Glomerular visceral epithelial cell (primary cell): ENCODE measurements at regions not wholly inside any gene's neighbourhood (a gene's known extent, or its start where the extent isn't known, plus 50 kb on each side); places are given as distances from the start of the nearest gene placed in this dataset.
A peak's percentile ranks its signal among the peaks of the same experiment; 100 is the strongest.

Experiments
- DNase-seq: peaks from one replicate; pipeline ENCODE4 v3.0.0-alpha.2; 2016; ENCODE audit errors: extremely low spot score

GRCh38 chr2:64769392-64770044 lies 115.8 kb upstream of the SERTAD2 start:
- DNase-seq: no peak

- DNase-seq: no peak
These were observed 116.5 kb upstream of the SERTAD2 start for GRCh38 chr2:64770137-64770780.

GRCh38 chr2:64770781-64771334 lies 117.1 kb upstream of the SERTAD2 start:
- DNase-seq: peak; percentile 84

- no peak for DNase-seq
These were observed 118.0 kb upstream of the SERTAD2 start for GRCh38 chr2:64771737-64772136.

GRCh38 chr2:64773461-64774118 lies 119.9 kb upstream of the SERTAD2 start:
- no peak for DNase-seq

GRCh38 chr2:64777841-64778240 lies 124.1 kb upstream of the SERTAD2 start:
- DNase-seq: no peak

GRCh38 chr2:64779117-64779690 lies 125.5 kb upstream of the SERTAD2 start:
- peak; percentile 88 for DNase-seq

- DNase-seq: no peak
These were observed 126.3 kb upstream of the SERTAD2 start for GRCh38 chr2:64780041-64780440.

- no peak for DNase-seq
These were observed 128.1 kb upstream of the SERTAD2 start for GRCh38 chr2:64781711-64782390.

- DNase-seq: no peak
These were observed 130.7 kb upstream of the SERTAD2 start for GRCh38 chr2:64784168-64785061.

GRCh38 chr2:64785245-64785644 lies 131.5 kb upstream of the SERTAD2 start:
- no peak for DNase-seq

- no peak for DNase-seq
These were observed 132.8 kb upstream of the SERTAD2 start for GRCh38 chr2:64786343-64787018.

- DNase-seq: no peak
These were observed 133.3 kb upstream of the SERTAD2 start for GRCh38 chr2:64787019-64787365.

- no peak for DNase-seq
These were observed 134.0 kb upstream of the SERTAD2 start for GRCh38 chr2:64787698-64788097.

- no peak for DNase-seq
These were observed 136.0 kb upstream of the SERTAD2 start for GRCh38 chr2:64789466-64790320.

GRCh38 chr2:64792300-64792699 lies 138.6 kb upstream of the SERTAD2 start:
- no peak for DNase-seq

- no peak for DNase-seq
These were observed 139.4 kb upstream of the SERTAD2 start for GRCh38 chr2:64792995-64793639.

GRCh38 chr2:64793701-64794100 lies 140.0 kb upstream of the SERTAD2 start:
- DNase-seq: no peak

- no peak for DNase-seq
These were observed 140.8 kb upstream of the SERTAD2 start for GRCh38 chr2:64794426-64794995.
